ENCODE measurements at regions not wholly inside any gene's neighbourhood (a gene's known extent, or its start where the extent isn't known, plus 50 kb on each side); places are given as distances from the start of the nearest gene placed in this dataset.

DNA sequence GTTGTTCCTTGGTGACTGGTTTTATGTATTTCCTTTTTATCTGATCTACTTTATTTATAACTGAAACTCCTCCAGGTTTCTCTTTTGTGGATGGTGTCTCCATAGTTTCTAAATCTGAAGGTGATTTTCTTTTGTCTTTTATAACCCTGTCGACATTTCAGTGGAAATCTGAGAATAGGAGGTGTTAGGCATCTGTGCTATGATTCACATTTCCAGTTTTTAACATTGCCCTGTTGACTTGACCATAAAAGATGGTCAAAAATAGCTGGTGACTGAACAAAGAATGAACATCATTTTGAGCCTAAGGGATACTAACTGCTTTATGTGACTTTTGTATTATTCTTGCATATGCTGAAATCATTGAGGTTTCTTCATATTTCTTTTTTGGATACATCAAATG is 190.5 kb downstream of the PCSK1 start:
- ChIA-PET POLR2A (no interaction called here), CTCF (no interaction called here)
- Histone ChIP-seq H3K9me3 (ENCODE audit: control insufficient read depth, insufficient read depth, low read depth, low read length) (no peaks in the 10 kb centered on the region), H3K4me1 (ENCODE audit: control insufficient read depth, insufficient read depth, low read length) (no peaks in the 10 kb centered on the region; the same call in 1 of the 2 replicates), H3K27ac (ENCODE audit: extremely low read depth, low read depth, low read length) (no peak overlapping the region), H3K36me3 (ENCODE audit: control insufficient read depth in 2 of 2, insufficient read depth in 1 of 2, low read length in 2 of 2) (no peaks in the 10 kb centered on the region), H3K4me3 (ENCODE audit: low read depth, low read length) (no peak overlapping the region)
- TF ChIP-seq ZNF837 (tag by site-specific recombination; IDR thresholded peaks at IDR 0.05) (no peak), ZNF175 (tag by site-specific recombination; IDR thresholded peaks at IDR 0.05) (no peak), OSR2 (tag by site-specific recombination; IDR thresholded peaks at IDR 0.05) (no peak), ZBTB7A (tag by site-specific recombination; IDR thresholded peaks at IDR 0.05; ENCODE audit: low read depth) (no peak), ZSCAN16 (tag by site-specific recombination; IDR thresholded peaks at IDR 0.05) (no peak), ZNF211 (tag by site-specific recombination; IDR thresholded peaks at IDR 0.05; ENCODE audit: low read depth) (no peak), WT1 (tag by site-specific recombination; IDR thresholded peaks at IDR 0.05) (no peak)
- TF ChIP-seq, protein P1, sequence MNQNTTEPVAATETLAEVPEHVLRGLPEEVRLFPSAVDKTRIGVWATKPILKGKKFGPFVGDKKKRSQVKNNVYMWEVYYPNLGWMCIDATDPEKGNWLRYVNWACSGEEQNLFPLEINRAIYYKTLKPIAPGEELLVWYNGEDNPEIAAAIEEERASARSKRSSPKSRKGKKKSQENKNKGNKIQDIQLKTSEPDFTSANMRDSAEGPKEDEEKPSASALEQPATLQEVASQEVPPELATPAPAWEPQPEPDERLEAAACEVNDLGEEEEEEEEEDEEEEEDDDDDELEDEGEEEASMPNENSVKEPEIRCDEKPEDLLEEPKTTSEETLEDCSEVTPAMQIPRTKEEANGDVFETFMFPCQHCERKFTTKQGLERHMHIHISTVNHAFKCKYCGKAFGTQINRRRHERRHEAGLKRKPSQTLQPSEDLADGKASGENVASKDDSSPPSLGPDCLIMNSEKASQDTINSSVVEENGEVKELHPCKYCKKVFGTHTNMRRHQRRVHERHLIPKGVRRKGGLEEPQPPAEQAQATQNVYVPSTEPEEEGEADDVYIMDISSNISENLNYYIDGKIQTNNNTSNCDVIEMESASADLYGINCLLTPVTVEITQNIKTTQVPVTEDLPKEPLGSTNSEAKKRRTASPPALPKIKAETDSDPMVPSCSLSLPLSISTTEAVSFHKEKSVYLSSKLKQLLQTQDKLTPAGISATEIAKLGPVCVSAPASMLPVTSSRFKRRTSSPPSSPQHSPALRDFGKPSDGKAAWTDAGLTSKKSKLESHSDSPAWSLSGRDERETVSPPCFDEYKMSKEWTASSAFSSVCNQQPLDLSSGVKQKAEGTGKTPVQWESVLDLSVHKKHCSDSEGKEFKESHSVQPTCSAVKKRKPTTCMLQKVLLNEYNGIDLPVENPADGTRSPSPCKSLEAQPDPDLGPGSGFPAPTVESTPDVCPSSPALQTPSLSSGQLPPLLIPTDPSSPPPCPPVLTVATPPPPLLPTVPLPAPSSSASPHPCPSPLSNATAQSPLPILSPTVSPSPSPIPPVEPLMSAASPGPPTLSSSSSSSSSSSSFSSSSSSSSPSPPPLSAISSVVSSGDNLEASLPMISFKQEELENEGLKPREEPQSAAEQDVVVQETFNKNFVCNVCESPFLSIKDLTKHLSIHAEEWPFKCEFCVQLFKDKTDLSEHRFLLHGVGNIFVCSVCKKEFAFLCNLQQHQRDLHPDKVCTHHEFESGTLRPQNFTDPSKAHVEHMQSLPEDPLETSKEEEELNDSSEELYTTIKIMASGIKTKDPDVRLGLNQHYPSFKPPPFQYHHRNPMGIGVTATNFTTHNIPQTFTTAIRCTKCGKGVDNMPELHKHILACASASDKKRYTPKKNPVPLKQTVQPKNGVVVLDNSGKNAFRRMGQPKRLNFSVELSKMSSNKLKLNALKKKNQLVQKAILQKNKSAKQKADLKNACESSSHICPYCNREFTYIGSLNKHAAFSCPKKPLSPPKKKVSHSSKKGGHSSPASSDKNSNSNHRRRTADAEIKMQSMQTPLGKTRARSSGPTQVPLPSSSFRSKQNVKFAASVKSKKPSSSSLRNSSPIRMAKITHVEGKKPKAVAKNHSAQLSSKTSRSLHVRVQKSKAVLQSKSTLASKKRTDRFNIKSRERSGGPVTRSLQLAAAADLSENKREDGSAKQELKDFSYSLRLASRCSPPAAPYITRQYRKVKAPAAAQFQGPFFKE (tag by site-specific recombination; IDR thresholded peaks at IDR 0.05; ENCODE audit: borderline replicate concordance), result no peak
- TF ChIP-seq, protein P2, sequence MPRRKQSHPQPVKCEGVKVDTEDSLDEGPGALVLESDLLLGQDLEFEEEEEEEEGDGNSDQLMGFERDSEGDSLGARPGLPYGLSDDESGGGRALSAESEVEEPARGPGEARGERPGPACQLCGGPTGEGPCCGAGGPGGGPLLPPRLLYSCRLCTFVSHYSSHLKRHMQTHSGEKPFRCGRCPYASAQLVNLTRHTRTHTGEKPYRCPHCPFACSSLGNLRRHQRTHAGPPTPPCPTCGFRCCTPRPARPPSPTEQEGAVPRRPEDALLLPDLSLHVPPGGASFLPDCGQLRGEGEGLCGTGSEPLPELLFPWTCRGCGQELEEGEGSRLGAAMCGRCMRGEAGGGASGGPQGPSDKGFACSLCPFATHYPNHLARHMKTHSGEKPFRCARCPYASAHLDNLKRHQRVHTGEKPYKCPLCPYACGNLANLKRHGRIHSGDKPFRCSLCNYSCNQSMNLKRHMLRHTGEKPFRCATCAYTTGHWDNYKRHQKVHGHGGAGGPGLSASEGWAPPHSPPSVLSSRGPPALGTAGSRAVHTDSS (tag by site-specific recombination; IDR thresholded peaks at IDR 0.05), result no peak
- TF ChIP-seq, protein P3, sequence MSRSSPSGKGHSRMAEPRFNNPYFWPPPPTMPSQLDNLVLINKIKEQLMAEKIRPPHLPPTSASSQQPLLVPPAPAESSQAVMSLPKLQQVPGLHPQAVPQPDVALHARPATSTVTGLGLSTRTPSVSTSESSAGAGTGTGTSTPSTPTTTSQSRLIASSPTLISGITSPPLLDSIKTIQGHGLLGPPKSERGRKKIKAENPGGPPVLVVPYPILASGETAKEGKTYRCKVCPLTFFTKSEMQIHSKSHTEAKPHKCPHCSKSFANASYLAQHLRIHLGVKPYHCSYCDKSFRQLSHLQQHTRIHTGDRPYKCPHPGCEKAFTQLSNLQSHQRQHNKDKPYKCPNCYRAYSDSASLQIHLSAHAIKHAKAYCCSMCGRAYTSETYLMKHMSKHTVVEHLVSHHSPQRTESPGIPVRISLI (tag by site-specific recombination; IDR thresholded peaks at IDR 0.05), result no peak

DNA sequence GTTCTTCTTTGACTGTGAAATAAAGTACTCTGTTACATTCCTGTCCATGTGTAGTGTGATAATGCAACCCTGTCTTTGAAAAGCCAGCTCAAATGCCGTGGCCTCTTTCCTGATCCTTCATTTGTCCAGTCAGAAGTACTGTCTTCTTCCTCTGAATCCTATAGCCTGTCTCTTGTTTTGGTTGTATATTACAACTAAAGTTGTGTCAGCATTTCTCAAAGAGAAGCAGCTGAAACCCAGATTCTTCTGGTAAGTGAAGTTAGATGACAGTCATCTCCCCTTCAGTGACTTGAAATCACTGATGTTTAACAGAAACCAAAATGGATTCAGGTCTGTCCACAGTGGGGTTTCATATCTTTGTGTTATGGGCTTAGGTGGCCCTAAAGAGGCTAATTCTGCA is 196.2 kb downstream of the PCSK1 start:
- Histone ChIP-seq H3K9me3 (ENCODE audit: control insufficient read depth, insufficient read depth, low read depth, low read length) (no peaks in the 10 kb centered on the region; the same call in 1 of the 2 replicates), H3K4me1 (ENCODE audit: control insufficient read depth, insufficient read depth, low read length) (no peaks in the 10 kb centered on the region), H3K4me3 (ENCODE audit: low read depth, low read length) (no peak overlapping the region), H3K36me3 (ENCODE audit: control insufficient read depth in 2 of 2, insufficient read depth in 1 of 2, low read length in 2 of 2) (no peaks in the 10 kb centered on the region), H3K27ac (ENCODE audit: extremely low read depth, low read depth, low read length) (no peak overlapping the region)
- CTCF ChIA-PET, result interaction anchor here (0.5 to 0.8 kb wide), 2 partner anchors 13 to 149 kb away, joined by 3 read pairs; no protein-coding TSS in a partner anchor
- POLR2A ChIA-PET, result no interaction called here
- TF ChIP-seq ZXDB (tag by site-specific recombination; IDR thresholded peaks at IDR 0.05), result no peak
- TF ChIP-seq, protein P4, sequence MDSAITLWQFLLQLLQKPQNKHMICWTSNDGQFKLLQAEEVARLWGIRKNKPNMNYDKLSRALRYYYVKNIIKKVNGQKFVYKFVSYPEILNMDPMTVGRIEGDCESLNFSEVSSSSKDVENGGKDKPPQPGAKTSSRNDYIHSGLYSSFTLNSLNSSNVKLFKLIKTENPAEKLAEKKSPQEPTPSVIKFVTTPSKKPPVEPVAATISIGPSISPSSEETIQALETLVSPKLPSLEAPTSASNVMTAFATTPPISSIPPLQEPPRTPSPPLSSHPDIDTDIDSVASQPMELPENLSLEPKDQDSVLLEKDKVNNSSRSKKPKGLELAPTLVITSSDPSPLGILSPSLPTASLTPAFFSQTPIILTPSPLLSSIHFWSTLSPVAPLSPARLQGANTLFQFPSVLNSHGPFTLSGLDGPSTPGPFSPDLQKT (IDR thresholded peaks at IDR 0.05; ENCODE audit: borderline replicate concordance, low read depth, low read length), result no peak
- no peak for TF ChIP-seq ZNF677 (tag by site-specific recombination; IDR thresholded peaks at IDR 0.05)
- TF ChIP-seq SCRT2 (tag by site-specific recombination; IDR thresholded peaks at IDR 0.05), result no peak
- no peak for TF ChIP-seq ZNF521 (tag by site-specific recombination; IDR thresholded peaks at IDR 0.05)
- TF ChIP-seq ZNF2 (tag by site-specific recombination; IDR thresholded peaks at IDR 0.05), result no peak
- no peak for TF ChIP-seq ZNF837 (tag by site-specific recombination; IDR thresholded peaks at IDR 0.05)
- TF ChIP-seq ZNF354C (tag by site-specific recombination; IDR thresholded peaks at IDR 0.05; ENCODE audit: borderline replicate concordance, low read depth), result no peak
- TF ChIP-seq, protein P5, sequence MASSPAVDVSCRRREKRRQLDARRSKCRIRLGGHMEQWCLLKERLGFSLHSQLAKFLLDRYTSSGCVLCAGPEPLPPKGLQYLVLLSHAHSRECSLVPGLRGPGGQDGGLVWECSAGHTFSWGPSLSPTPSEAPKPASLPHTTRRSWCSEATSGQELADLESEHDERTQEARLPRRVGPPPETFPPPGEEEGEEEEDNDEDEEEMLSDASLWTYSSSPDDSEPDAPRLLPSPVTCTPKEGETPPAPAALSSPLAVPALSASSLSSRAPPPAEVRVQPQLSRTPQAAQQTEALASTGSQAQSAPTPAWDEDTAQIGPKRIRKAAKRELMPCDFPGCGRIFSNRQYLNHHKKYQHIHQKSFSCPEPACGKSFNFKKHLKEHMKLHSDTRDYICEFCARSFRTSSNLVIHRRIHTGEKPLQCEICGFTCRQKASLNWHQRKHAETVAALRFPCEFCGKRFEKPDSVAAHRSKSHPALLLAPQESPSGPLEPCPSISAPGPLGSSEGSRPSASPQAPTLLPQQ (tag by site-specific recombination; IDR thresholded peaks at IDR 0.05), result no peak
- TF ChIP-seq TCF7L2 (IDR thresholded peaks at IDR 0.05; ENCODE audit: borderline replicate concordance, low read depth, low read length), result no peak
- TF ChIP-seq ZNF670 (tag by site-specific recombination; IDR thresholded peaks at IDR 0.05; ENCODE audit: low read depth), result no peak
- no peak for TF ChIP-seq GLIS2 (tag by site-specific recombination; IDR thresholded peaks at IDR 0.05)
- TF ChIP-seq ZNF600 (tag by site-specific recombination; IDR thresholded peaks at IDR 0.05), result no peak
- TF ChIP-seq KLF10 (tag by site-specific recombination; IDR thresholded peaks at IDR 0.05), result no peak
- TF ChIP-seq, protein P6, sequence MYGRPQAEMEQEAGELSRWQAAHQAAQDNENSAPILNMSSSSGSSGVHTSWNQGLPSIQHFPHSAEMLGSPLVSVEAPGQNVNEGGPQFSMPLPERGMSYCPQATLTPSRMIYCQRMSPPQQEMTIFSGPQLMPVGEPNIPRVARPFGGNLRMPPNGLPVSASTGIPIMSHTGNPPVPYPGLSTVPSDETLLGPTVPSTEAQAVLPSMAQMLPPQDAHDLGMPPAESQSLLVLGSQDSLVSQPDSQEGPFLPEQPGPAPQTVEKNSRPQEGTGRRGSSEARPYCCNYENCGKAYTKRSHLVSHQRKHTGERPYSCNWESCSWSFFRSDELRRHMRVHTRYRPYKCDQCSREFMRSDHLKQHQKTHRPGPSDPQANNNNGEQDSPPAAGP (tag by site-specific recombination; IDR thresholded peaks at IDR 0.05), result no peak
